Trophoblast cell (in vitro differentiated cells and primary cell): ENCODE measurements at regions not wholly inside any gene's neighbourhood (a gene's known extent, or its start where the extent isn't known, plus 50 kb on each side); places are given as distances from the start of the nearest gene placed in this dataset.

Source experiments
- DNase-seq, 2 donors: peaks; one replicate each; pipeline ENCODE4 v3.0.0-alpha.2; 2016
- H2AFZ ChIP-seq: 2 replicates; pipeline ENCODE4 v1.6.1; 2013; ENCODE audit warnings: low read length, moderate library complexity, mild to moderate bottlenecking; ENCODE audit not compliant: insufficient read depth, poor library complexity
- H2AK5ac ChIP-seq: 2 replicates; pipeline ENCODE4 v1.6.1; 2013; ENCODE audit warnings: mild to moderate bottlenecking, low read length
- H2BK120ac ChIP-seq: 2 replicates; pipeline ENCODE4 v1.6.1; 2013; ENCODE audit warnings: low read length, mild to moderate bottlenecking, moderate library complexity; ENCODE audit not compliant: insufficient read depth, poor library complexity
- H2BK12ac ChIP-seq: 2 replicates; pipeline ENCODE4 v1.6.1; 2013; ENCODE audit warnings: mild to moderate bottlenecking, low read length, moderate library complexity
- H2BK5ac ChIP-seq: 2 replicates; pipeline ENCODE4 v1.6.1; 2013; ENCODE audit warnings: low read length, low read depth, moderate library complexity, mild to moderate bottlenecking; ENCODE audit not compliant: poor library complexity
- H3K14ac ChIP-seq: 2 replicates; pipeline ENCODE4 v1.6.1; 2013; ENCODE audit warnings: mild to moderate bottlenecking, low read length
- H3K18ac ChIP-seq: 2 replicates; pipeline ENCODE4 v1.6.1; 2013; ENCODE audit warnings: mild to moderate bottlenecking, low read length
- H3K23ac ChIP-seq: 2 replicates; pipeline ENCODE4 v1.6.1; 2013; ENCODE audit warnings: low read length
- H3K27ac ChIP-seq: 2 replicates; pipeline ENCODE4 v1.5.1; 2013; ENCODE audit warnings: low read depth, mild to moderate bottlenecking, inconsistent platforms, low read length, moderate library complexity
- H3K27me3 ChIP-seq: 2 replicates; pipeline ENCODE4 v1.6.1; 2013; ENCODE audit warnings: inconsistent platforms, mild to moderate bottlenecking, low read length, moderate library complexity; ENCODE audit not compliant: insufficient read depth
- H3K36me3 ChIP-seq, 2 experiments: 1 replicate in 1 of 2; 2 replicates in 1 of 2; pipeline ENCODE4 v1.6.1; 2013; ENCODE audit warnings: low read length in 2 of 2, mild to moderate bottlenecking in 2 of 2, moderate library complexity in 1 of 2; ENCODE audit not compliant: insufficient read depth in 2 of 2, control insufficient read depth in 1 of 2
- H3K4ac ChIP-seq: 2 replicates; pipeline ENCODE4 v1.6.1; 2013; ENCODE audit warnings: low read depth, mild to moderate bottlenecking, low read length, moderate library complexity
- H3K4me1 ChIP-seq, 2 experiments: 1 replicate in 1 of 2; 2 replicates in 1 of 2; pipeline ENCODE4 v1.6.1; 2013; ENCODE audit warnings: low read length in 2 of 2, mild to moderate bottlenecking in 2 of 2, moderate library complexity in 1 of 2; ENCODE audit not compliant: insufficient read depth in 2 of 2, control insufficient read depth in 1 of 2
- H3K4me2 ChIP-seq: 2 replicates; pipeline ENCODE4 v1.6.1; 2013; ENCODE audit warnings: inconsistent platforms, mild to moderate bottlenecking, low read length, moderate library complexity
- H3K4me3 ChIP-seq: 2 replicates; pipeline ENCODE4 v1.5.1; 2013; ENCODE audit warnings: mild to moderate bottlenecking, low read depth, low read length, inconsistent platforms
- H3K79me1 ChIP-seq: one replicate; pipeline ENCODE4 v1.6.1; 2013; ENCODE audit warnings: low read length
- H3K79me2 ChIP-seq: 2 replicates; pipeline ENCODE4 v1.6.1; 2013; ENCODE audit warnings: low read length, mild to moderate bottlenecking; ENCODE audit not compliant: control insufficient read depth, insufficient read depth, poor library complexity
- H3K9ac ChIP-seq: 2 replicates; pipeline ENCODE4 v1.6.1; 2013; ENCODE audit warnings: mild to moderate bottlenecking, low read length
- H3K9me3 ChIP-seq: 2 replicates; pipeline ENCODE4 v1.6.1; 2013; ENCODE audit warnings: low read depth, mild to moderate bottlenecking, control low read depth, inconsistent platforms, low read length; ENCODE audit not compliant: insufficient read depth
- H4K12ac ChIP-seq: 2 replicates; pipeline ENCODE4 v1.6.1; 2013; ENCODE audit warnings: low read depth, mild to moderate bottlenecking, low read length, moderate library complexity
- H4K8ac ChIP-seq: 2 replicates; pipeline ENCODE4 v1.6.1; 2013; ENCODE audit warnings: low read depth, mild to moderate bottlenecking, low read length, moderate library complexity
- H4K91ac ChIP-seq: one replicate; pipeline ENCODE4 v1.6.1; 2013; ENCODE audit warnings: low read depth, mild to moderate bottlenecking, low read length, moderate library complexity
- WGBS: extraction: QIAGEN DNeasy Blood & Tissue Kit; methylation state at CpG from one replicate; pipeline ENCODE4 v1.1.7; 2013; ENCODE audit warnings: missing lambda C conversion rate; ENCODE audit not compliant: insufficient read length, insufficient coverage; ENCODE audit errors: extremely low coverage; 5-methylcytosine and 5-hydroxymethylcytosine counted together

DNA sequence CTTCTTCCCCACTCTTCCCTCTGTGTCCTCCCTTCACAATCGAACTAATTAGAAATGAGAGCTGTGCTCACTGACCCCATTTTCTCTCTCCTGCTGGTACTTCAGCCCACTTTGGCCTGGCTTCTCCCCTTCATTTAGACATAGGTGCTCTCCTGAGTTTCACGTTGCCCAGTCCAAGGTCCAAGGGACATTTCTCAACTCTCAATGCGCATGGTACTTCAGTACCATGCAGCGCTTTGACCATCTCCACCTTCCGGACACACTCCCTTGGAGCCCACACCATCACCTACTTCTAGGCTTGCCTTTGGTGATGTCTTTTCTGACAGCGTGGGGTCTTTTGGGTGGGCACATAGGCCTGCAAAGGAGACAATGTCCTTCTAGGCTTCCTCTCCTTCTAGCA, 99.7 kb downstream of the ABHD5 start:
- no peak overlapping the region for H4K12ac ChIP-seq
- no peaks in the 10 kb centered on the region for H3K4me1 ChIP-seq
- no peak overlapping the region for H2BK12ac ChIP-seq
- H3K27ac ChIP-seq, result no peak overlapping the region
- no peak overlapping the region for H3K23ac ChIP-seq
- no peak overlapping the region for H3K14ac ChIP-seq
- no peak overlapping the region for H4K8ac ChIP-seq
- no peaks in the 10 kb centered on the region for H3K79me1 ChIP-seq
- no peak overlapping the region for H2BK120ac ChIP-seq
- H2AFZ ChIP-seq, result no peak overlapping the region
- no peak overlapping the region for H2AK5ac ChIP-seq
- H3K18ac ChIP-seq, result no peak overlapping the region
- no peak overlapping the region for H3K4ac ChIP-seq
- H3K9me3 ChIP-seq, result peaks cover 2% of the 10 kb centered on the region
- no peaks in the 10 kb centered on the region for H3K79me2 ChIP-seq
- no peak overlapping the region for H3K4me3 ChIP-seq
- no peak overlapping the region for H3K9ac ChIP-seq
- H3K36me3 ChIP-seq, result no peaks in the 10 kb centered on the region
- H2BK5ac ChIP-seq, result no peak overlapping the region
- no CpG with 5 or more reads among the region's 6 CpGs for WGBS
- DNase-seq, result no peak
- H3K27me3 ChIP-seq, result no peaks in the 10 kb centered on the region
- H3K4me2 ChIP-seq, result no peak overlapping the region
- H4K91ac ChIP-seq, result no peak overlapping the region

DNA sequence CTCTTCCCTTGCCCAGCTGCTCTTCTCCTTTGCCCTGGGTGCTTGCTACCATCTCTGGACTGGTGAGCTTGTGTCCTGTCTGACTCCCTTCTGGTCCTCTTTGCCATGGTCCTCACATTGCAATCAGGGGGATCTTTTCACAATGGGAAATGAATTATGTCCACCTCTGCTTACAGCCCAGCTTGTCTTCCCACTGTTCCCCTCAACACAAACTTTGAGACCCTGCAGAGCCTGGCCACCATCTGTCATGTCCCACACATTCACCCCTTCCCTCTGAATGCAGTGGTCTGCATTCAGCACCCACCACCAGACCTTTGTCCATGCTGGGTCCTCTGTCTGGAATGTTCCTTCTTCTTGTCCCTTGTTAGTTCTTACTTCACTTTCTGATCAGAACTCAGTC, 100.5 kb downstream of the ABHD5 start:
- Histone ChIP-seq H2AK5ac (no peak overlapping the region), H2AFZ (no peak overlapping the region), H3K18ac (no peak overlapping the region), H4K91ac (no peak overlapping the region), H3K4ac (no peak overlapping the region), H3K27me3 (no peaks in the 10 kb centered on the region), H3K27ac (no peak overlapping the region), H3K9me3 (peaks cover 3% of the 10 kb centered on the region), H3K4me1 (no peaks in the 10 kb centered on the region), H4K12ac (no peak overlapping the region), H2BK120ac (no peak overlapping the region), H3K36me3 (no peaks in the 10 kb centered on the region), H3K9ac (no peak overlapping the region), H4K8ac (no peak overlapping the region), H3K4me3 (no peak overlapping the region), H3K79me1 (no peaks in the 10 kb centered on the region), H2BK12ac (no peak overlapping the region), H3K23ac (no peak overlapping the region), H3K14ac (no peak overlapping the region), H2BK5ac (no peak overlapping the region), H3K4me2 (no peak overlapping the region), H3K79me2 (no peaks in the 10 kb centered on the region)
- no peak for DNase-seq

DNA sequence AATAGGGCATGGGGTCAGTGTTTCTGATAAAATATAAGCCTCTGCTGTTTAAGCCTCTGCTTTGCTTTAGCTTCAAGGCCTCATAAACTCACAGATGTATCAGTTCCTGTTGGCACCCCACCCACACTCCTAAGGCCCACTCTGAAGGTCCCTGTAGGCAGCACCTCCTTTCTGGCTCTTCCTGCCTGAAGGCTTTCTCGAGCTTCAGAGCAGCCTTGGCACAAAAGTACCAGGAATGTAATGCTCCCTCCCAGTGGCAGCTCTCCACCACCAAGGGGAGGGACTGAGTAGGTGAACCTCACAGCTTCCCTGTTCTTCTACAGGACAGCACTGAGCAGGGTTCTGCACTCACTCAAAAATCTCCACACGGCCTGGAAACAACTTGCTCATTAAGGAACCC, 102.2 kb downstream of the ABHD5 start:
- Histone ChIP-seq H2AK5ac (no peak overlapping the region), H3K79me1 (no peaks in the 10 kb centered on the region), H4K8ac (no peak overlapping the region), H2BK120ac (no peak overlapping the region), H3K79me2 (no peaks in the 10 kb centered on the region), H4K12ac (no peak overlapping the region), H3K4me2 (no peak overlapping the region), H3K9ac (no peak overlapping the region), H2BK12ac (no peak overlapping the region), H3K9me3 (peaks cover 4% of the 10 kb centered on the region), H3K18ac (no peak overlapping the region), H3K27ac (no peak overlapping the region), H3K27me3 (no peaks in the 10 kb centered on the region), H3K4me3 (no peak overlapping the region), H3K14ac (no peak overlapping the region), H3K4me1 (no peaks in the 10 kb centered on the region), H3K4ac (no peak overlapping the region), H3K23ac (no peak overlapping the region), H2BK5ac (no peak overlapping the region), H2AFZ (no peak overlapping the region), H4K91ac (no peak overlapping the region), H3K36me3 (no peaks in the 10 kb centered on the region)
- DNase-seq, result no peak
- WGBS, result no CpG with 5 or more reads among the region's 2 CpGs

DNA sequence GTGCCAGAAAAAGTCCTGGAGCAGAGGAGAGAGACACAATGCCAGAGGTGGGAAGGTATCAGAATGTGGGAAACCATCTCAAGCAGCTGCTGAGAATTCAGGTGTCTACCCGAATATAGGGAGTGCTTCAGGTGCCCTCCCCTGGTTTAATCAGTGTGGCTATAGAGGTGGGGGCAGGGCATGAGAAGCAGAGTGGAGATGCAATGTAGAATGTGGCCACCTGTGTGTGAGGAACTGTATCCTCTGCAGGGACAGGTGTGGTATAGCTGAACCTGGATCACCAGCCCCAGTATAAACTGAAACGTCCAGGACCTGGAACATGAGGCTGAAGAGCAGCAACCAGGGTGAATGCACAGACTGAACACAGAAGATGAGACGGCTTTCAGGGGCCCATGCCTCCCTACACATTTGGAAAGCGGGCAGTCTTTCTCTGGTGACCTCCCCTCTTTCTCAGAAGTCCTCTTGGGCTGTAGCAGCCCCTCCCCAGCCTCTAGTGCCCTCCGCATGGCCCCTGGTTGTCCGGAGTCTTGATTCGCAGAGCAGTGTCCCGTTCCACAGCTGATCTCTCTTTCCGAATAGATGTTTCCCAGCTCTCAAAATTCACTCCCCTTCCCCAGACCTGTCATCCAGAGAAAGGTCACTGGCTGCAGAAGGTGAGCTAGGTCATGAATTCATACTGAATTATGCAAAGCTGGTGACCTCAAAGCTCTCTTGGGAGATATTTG, 103.1 kb downstream of the ABHD5 start:
- Histone ChIP-seq H3K9ac (no peak overlapping the region), H3K23ac (no peak overlapping the region), H3K27me3 (no peaks in the 10 kb centered on the region), H2AFZ (no peak overlapping the region), H3K9me3 (peaks cover 4% of the 10 kb centered on the region), H3K79me2 (no peaks in the 10 kb centered on the region), H3K36me3 (no peaks in the 10 kb centered on the region), H3K18ac (no peak overlapping the region), H2BK120ac (no peak overlapping the region), H2AK5ac (no peak overlapping the region), H3K79me1 (no peaks in the 10 kb centered on the region), H2BK5ac (no peak overlapping the region), H4K12ac (no peak overlapping the region), H3K14ac (no peak overlapping the region), H2BK12ac (no peak overlapping the region), H4K8ac (no peak overlapping the region), H3K27ac (no peak overlapping the region), H3K4me2 (no peak overlapping the region), H4K91ac (no peak overlapping the region), H3K4ac (no peak overlapping the region), H3K4me1 (no peaks in the 10 kb centered on the region), H3K4me3 (no peak overlapping the region)
- WGBS, result no CpG with 5 or more reads among the region's 9 CpGs
- no peak for DNase-seq
